HepG2 (cell line): ENCODE measurements at regions not wholly inside any gene's neighbourhood (a gene's known extent, or its start where the extent isn't known, plus 50 kb on each side); places are given as distances from the start of the nearest gene placed in this dataset.

ENCODE experiments used
- ATAC-seq: fragments of 200-7000 bp; cut with Tn5 transposase; 3 replicates; pipeline ENCODE4 v1.9.1; 2020; ENCODE audit warnings: mild to moderate bottlenecking, moderate library complexity
- BruUV-seq: library from RNA; stranded (reverse); fragments of 400-500 nt; replicated peaks from 2 replicates; lab custom pipeline; 2021; lab: Mats Ljungman, UMichigan
- CTCF ChIA-PET: fragments of 300-600 bp; formaldehyde crosslinking; extraction: SDS; loops from one replicate; lab custom pipeline; 2021; ENCODE audit warnings: low total read pairs, inconsistent platforms, low intra/inter-chr PET ratio; lab: Yijun Ruan, JAX
- POLR2A ChIA-PET: fragments of 350-600 bp; sonication (Branson Sonifier 250); formaldehyde crosslinking; loops from one replicate; lab custom pipeline; 2020; ENCODE audit warnings: antibody characterized with exemption, inconsistent platforms; lab: Yijun Ruan, JAX
- DNase-seq: peaks from one replicate; pipeline ENCODE4 v3.0.0-alpha.2; 2015; ENCODE audit warnings: low spot score
- FAIRE-seq: peaks from 3 replicates; lab custom pipeline; 2011; peaks lifted over from hg19 to GRCh38; lab: Jason Lieb, UNC
- H2AFZ ChIP-seq: one replicate; pipeline ENCODE4 v1.6.1; 2011; ENCODE audit warnings: low read length, inconsistent platforms
- H3K27ac ChIP-seq: fragments of 300-600 bp; 3 replicates; pipeline ENCODE4 v1.8.0; 2011; ENCODE audit warnings: mixed run types, mild to moderate bottlenecking, mixed read lengths, low read length, inconsistent platforms; ENCODE audit not compliant: insufficient read depth; ENCODE audit errors: extremely low read length
- H3K27me3 ChIP-seq, 2 experiments: fragments of 200-600 bp in 1 of 2; 2 replicates in 1 of 2; 3 replicates in 1 of 2; pipeline versions ENCODE4 v1.6.0 to v1.8.0; 2011; ENCODE audit warnings: low read length in 2 of 2, mild to moderate bottlenecking in 2 of 2, moderate library complexity in 2 of 2, inconsistent platforms in 1 of 2; ENCODE audit not compliant: insufficient read depth in 2 of 2, control insufficient read depth in 1 of 2
- H3K36me3 ChIP-seq, 2 experiments: fragments of 200-600 bp in 1 of 2; replicated peaks in 1 of 2; 2 replicates in 1 of 2; 3 replicates in 1 of 2; pipeline versions ENCODE4 v1.5.1 to v1.8.0; 2011; ENCODE audit warnings: low read length in 2 of 2, inconsistent platforms in 1 of 2; ENCODE audit not compliant: insufficient read depth in 2 of 2, control insufficient read depth in 1 of 2
- H3K4me1 ChIP-seq: 2 replicates; pipeline ENCODE4 v1.5.1; 2012; ENCODE audit warnings: low read length, inconsistent platforms; ENCODE audit not compliant: insufficient read depth
- H3K4me2 ChIP-seq: 2 replicates; pipeline ENCODE4 v1.6.0; 2011; ENCODE audit warnings: low read depth, low read length, inconsistent platforms
- H3K4me3 ChIP-seq, 3 experiments: fragments of 200-600 bp in 1 of 3; sonication (generic), shearing (Covaris generic) in 1 of 3; replicated peaks in 1 of 3; 2 replicates each; pipeline ENCODE4 v1.5.1; 2011 to 2016; ENCODE audit warnings: low read length in 3 of 3, inconsistent platforms in 2 of 3, low read depth in 2 of 3, mild to moderate bottlenecking in 2 of 3, control low read depth in 1 of 3, mixed read lengths in 1 of 3; ENCODE audit not compliant: insufficient read depth in 1 of 3
- H3K79me2 ChIP-seq: one replicate; pipeline ENCODE4 v1.6.1; 2011; ENCODE audit warnings: low read length, inconsistent platforms; ENCODE audit not compliant: insufficient read depth
- H3K9ac ChIP-seq: 2 replicates; pipeline ENCODE4 v1.6.0; 2011; ENCODE audit warnings: mild to moderate bottlenecking, low read depth, low read length, inconsistent platforms; ENCODE audit not compliant: insufficient read depth
- H3K9me3 ChIP-seq: 2 replicates; pipeline ENCODE4 v1.5.1; 2012; ENCODE audit warnings: mild to moderate bottlenecking, low read length
- H4K20me1 ChIP-seq: 2 replicates; pipeline ENCODE4 v1.6.0; 2011; ENCODE audit warnings: inconsistent platforms, mild to moderate bottlenecking, low read length, moderate library complexity; ENCODE audit not compliant: insufficient read depth
- BCL6 ChIP-seq: IDR thresholded peaks from 2 replicates; pipeline ENCODE4 v1.6.1; 2016; ENCODE audit warnings: missing genetic modification reagents, missing compliant biosample characterization
- EEA1 ChIP-seq: sonication (generic); formaldehyde crosslinking; IDR thresholded peaks from 2 replicates; pipeline ENCODE4 v1.5.1; 2020; ENCODE audit warnings: mild to moderate bottlenecking, missing genetic modification reagents, borderline replicate concordance
- NR0B2 ChIP-seq: sonication (generic); formaldehyde crosslinking; IDR thresholded peaks from 2 replicates; pipeline ENCODE4 v1.4.0; 2020; ENCODE audit warnings: mild to moderate bottlenecking, missing genetic modification reagents
- NR3C1 ChIP-seq: sonication (generic); formaldehyde crosslinking; IDR thresholded peaks from 2 replicates; pipeline ENCODE4 v1.4.0; 2020; ENCODE audit warnings: missing genetic modification reagents
- PITX1 ChIP-seq: sonication (generic); formaldehyde crosslinking; IDR thresholded peaks from 2 replicates; pipeline ENCODE4 v1.5.1; 2020; ENCODE audit warnings: mild to moderate bottlenecking, missing genetic modification reagents
- SMARCE1 ChIP-seq: fragments of 450-650 bp; IDR thresholded peaks from 2 replicates; pipeline ENCODE4 v1.6.1; 2017; ENCODE audit warnings: borderline replicate concordance
- ZBTB21 ChIP-seq: sonication (generic); formaldehyde crosslinking; IDR thresholded peaks from 2 replicates; pipeline ENCODE4 v1.4.0; 2020; ENCODE audit warnings: missing genetic modification reagents
- ZBTB7B ChIP-seq: sonication (generic); formaldehyde crosslinking; IDR thresholded peaks from 2 replicates; pipeline ENCODE4 v1.4.0; 2020; ENCODE audit warnings: missing genetic modification reagents
- ZEB1 ChIP-seq: IDR thresholded peaks from 2 replicates; pipeline ENCODE4 v1.6.1; 2012; ENCODE audit warnings: mild to moderate bottlenecking, low read depth, inconsistent platforms; ENCODE audit not compliant: insufficient replicate concordance
- ZNF572 ChIP-seq: sonication (generic); formaldehyde crosslinking; IDR thresholded peaks from 2 replicates; pipeline ENCODE4 v1.5.1; 2020; ENCODE audit warnings: mild to moderate bottlenecking, missing genetic modification reagents
- ZNF589 ChIP-seq: sonication (generic); formaldehyde crosslinking; conservative IDR thresholded peaks from 2 replicates; pipeline ENCODE4 v1.8.0; 2022; ENCODE audit warnings: mild to moderate bottlenecking, moderate library complexity, missing genetic modification reagents
- ZNF761 ChIP-seq: sonication (generic); formaldehyde crosslinking; conservative IDR thresholded peaks from 2 replicates; pipeline ENCODE4 v1.4.0; 2020; ENCODE audit warnings: mild to moderate bottlenecking, missing genetic modification reagents
- ZSCAN31 ChIP-seq: sonication (generic); formaldehyde crosslinking; IDR thresholded peaks from 2 replicates; pipeline ENCODE4 v1.5.0; 2020; ENCODE audit warnings: low read depth, mild to moderate bottlenecking, missing genetic modification reagents
- WGBS: methylation state at CpG from one replicate; pipeline ENCODE4 v1.1.6; 2017; ENCODE audit warnings: low lambda C conversion rate; 5-methylcytosine and 5-hydroxymethylcytosine counted together
- in situ Hi-C: cut with HindIII; loops from 2 replicates; pipeline ENCODE4 v1.10.0; 2017; ENCODE audit warnings: low pct_unique_long_range_greater_than_20kb; ENCODE audit not compliant: extremely low pct_ligation_motif_present
- intact Hi-C: fragments of 100-400 bp; cut with micrococcal nuclease; formaldehyde crosslinking; loops from one replicate; pipeline ENCODE4 v1.10.0; 2022; ENCODE audit not compliant: unreplicated experiment
- TF ChIP-seq, protein P1 (sequence below): sonication (generic); formaldehyde crosslinking; IDR thresholded peaks from 2 replicates; pipeline ENCODE4 v1.4.0; 2020; ENCODE audit warnings: missing genetic modification reagents, borderline replicate concordance

DNA sequence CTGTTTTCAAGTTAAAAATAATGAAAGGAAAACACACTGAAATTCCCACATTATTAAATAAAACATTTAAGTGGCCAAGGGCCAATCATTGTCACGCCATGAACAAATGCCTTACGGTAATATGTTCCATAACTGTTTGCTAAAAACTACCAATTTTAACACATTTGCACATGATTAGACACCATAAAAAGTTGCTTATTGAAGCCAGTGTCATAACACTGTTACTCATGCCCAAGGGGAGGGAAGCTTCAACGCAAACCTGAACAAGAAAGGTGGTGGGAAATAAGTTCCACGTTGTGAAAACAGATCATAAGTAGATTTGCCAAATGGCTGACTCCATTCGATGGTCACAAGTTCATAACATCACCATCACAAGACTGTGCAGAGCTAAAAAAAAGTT is 739.3 kb upstream of the FAM241A start:
- TF ChIP-seq NR0B2 (CRISPR knock-in tag) (no peak), ZNF761 (no peak), ZBTB21 (CRISPR knock-in tag) (no peak)
- Histone ChIP-seq H3K4me1 (no peaks in the 10 kb centered on the region), H3K27me3 (no peaks in the 10 kb centered on the region), H3K27ac (no peak overlapping the region), H3K79me2 (no peaks in the 10 kb centered on the region), H3K9ac (no peak overlapping the region), H3K4me2 (no peak overlapping the region), H3K9me3 (no peaks in the 10 kb centered on the region), H2AFZ (no peak overlapping the region), H4K20me1 (no peaks in the 10 kb centered on the region), H3K4me3 (no peak overlapping the region), H3K36me3 (no peaks in the 10 kb centered on the region)
- POLR2A ChIA-PET = no interaction called here
- intact Hi-C loops = no loop called here
- ATAC-seq = no peak
- WGBS = 3% methylated on average over 5 of the region's 5 CpGs
- CTCF ChIA-PET = no interaction called here
- no TSS peak for BruUV-seq
- in situ Hi-C loops = no loop called here
- DNase-seq = no peak
- FAIRE-seq = no peak

- H3K9ac ChIP-seq = no peak overlapping the region
- H3K4me2 ChIP-seq = no peak overlapping the region
- H3K27me3 ChIP-seq = no peaks in the 10 kb centered on the region
- ChIA-PET POLR2A (no interaction called here), CTCF (no interaction called here)
- no peak overlapping the region for H3K4me3 ChIP-seq
- TF ChIP-seq, protein P1, sequence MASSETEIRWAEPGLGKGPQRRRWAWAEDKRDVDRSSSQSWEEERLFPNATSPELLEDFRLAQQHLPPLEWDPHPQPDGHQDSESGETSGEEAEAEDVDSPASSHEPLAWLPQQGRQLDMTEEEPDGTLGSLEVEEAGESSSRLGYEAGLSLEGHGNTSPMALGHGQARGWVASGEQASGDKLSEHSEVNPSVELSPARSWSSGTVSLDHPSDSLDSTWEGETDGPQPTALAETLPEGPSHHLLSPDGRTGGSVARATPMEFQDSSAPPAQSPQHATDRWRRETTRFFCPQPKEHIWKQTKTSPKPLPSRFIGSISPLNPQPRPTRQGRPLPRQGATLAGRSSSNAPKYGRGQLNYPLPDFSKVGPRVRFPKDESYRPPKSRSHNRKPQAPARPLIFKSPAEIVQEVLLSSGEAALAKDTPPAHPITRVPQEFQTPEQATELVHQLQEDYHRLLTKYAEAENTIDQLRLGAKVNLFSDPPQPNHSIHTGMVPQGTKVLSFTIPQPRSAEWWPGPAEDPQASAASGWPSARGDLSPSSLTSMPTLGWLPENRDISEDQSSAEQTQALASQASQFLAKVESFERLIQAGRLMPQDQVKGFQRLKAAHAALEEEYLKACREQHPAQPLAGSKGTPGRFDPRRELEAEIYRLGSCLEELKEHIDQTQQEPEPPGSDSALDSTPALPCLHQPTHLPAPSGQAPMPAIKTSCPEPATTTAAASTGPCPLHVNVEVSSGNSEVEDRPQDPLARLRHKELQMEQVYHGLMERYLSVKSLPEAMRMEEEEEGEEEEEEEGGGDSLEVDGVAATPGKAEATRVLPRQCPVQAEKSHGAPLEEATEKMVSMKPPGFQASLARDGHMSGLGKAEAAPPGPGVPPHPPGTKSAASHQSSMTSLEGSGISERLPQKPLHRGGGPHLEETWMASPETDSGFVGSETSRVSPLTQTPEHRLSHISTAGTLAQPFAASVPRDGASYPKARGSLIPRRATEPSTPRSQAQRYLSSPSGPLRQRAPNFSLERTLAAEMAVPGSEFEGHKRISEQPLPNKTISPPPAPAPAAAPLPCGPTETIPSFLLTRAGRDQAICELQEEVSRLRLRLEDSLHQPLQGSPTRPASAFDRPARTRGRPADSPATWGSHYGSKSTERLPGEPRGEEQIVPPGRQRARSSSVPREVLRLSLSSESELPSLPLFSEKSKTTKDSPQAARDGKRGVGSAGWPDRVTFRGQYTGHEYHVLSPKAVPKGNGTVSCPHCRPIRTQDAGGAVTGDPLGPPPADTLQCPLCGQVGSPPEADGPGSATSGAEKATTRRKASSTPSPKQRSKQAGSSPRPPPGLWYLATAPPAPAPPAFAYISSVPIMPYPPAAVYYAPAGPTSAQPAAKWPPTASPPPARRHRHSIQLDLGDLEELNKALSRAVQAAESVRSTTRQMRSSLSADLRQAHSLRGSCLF (CRISPR knock-in tag) = no peak
- TF ChIP-seq ZEB1 = no peak
- TF ChIP-seq ZBTB7B (CRISPR knock-in tag) = no peak
- TF ChIP-seq EEA1 (CRISPR knock-in tag) = no peak
- no peak for TF ChIP-seq ZNF572
- TF ChIP-seq ZNF589 (CRISPR knock-in tag) = no peak
- TF ChIP-seq PITX1 (CRISPR knock-in tag) = no peak
- TF ChIP-seq ZSCAN31 (CRISPR knock-in tag) = no peak
- TF ChIP-seq NR3C1 (CRISPR knock-in tag) = no peak
- no peak for TF ChIP-seq SMARCE1
- no peak for TF ChIP-seq BCL6 (CRISPR knock-in tag)
- H3K4me1 ChIP-seq = no peaks in the 10 kb centered on the region
- H3K27ac ChIP-seq = no peak overlapping the region
- H3K79me2 ChIP-seq = no peaks in the 10 kb centered on the region
- ATAC-seq (no peak), FAIRE-seq (no peak), DNase-seq (no peak)
- no peaks in the 10 kb centered on the region for H3K36me3 ChIP-seq
- H4K20me1 ChIP-seq = no peaks in the 10 kb centered on the region
- intact Hi-C loops = no loop called here
- H3K9me3 ChIP-seq = no peaks in the 10 kb centered on the region
- BruUV-seq = no TSS peak
- H2AFZ ChIP-seq = no peak overlapping the region
- in situ Hi-C loops = no loop called here
These were observed 734.7 kb upstream of the FAM241A start for GRCh38 chr4:111410571-111410970.
